PFSK-1 (cell line): ENCODE measurements at regions not wholly inside any gene's neighbourhood (a gene's known extent, or its start where the extent isn't known, plus 50 kb on each side); places are given as distances from the start of the nearest gene placed in this dataset.

Source experiments
- FOXP2 ChIP-seq: optimal IDR thresholded peaks from 2 replicates; pipeline ENCODE3; 2011; ENCODE audit warnings: borderline replicate concordance, control low read depth, inconsistent platforms; ENCODE audit not compliant: insufficient read depth; ENCODE audit errors: extremely low read length, extremely low read depth
- POLR2AphosphoS5 ChIP-seq: IDR thresholded peaks from 2 replicates; pipeline ENCODE4 v1.6.1; 2012; ENCODE audit warnings: low read depth, mild to moderate bottlenecking, control low read depth, low read length, moderate library complexity
- REST ChIP-seq, 2 experiments: IDR thresholded peaks; 2 replicates each; pipeline versions ENCODE4 v1.6.1 to v1.8.0; 2011 to 2012; ENCODE audit warnings: low read depth in 2 of 2, low read length in 2 of 2, control low read depth in 1 of 2, inconsistent platforms in 1 of 2, mild to moderate bottlenecking in 1 of 2, moderate library complexity in 1 of 2; ENCODE audit not compliant: insufficient read depth in 1 of 2
- SIN3A ChIP-seq: IDR thresholded peaks from 2 replicates; pipeline ENCODE4 v1.6.1; 2012; ENCODE audit warnings: mild to moderate bottlenecking, low read length, moderate library complexity, borderline replicate concordance; ENCODE audit not compliant: insufficient read depth
- TAF1 ChIP-seq: IDR thresholded peaks from 2 replicates; pipeline ENCODE4 v1.6.1; 2012; ENCODE audit warnings: low read length, control low read depth, borderline replicate concordance; ENCODE audit not compliant: insufficient read depth

DNA sequence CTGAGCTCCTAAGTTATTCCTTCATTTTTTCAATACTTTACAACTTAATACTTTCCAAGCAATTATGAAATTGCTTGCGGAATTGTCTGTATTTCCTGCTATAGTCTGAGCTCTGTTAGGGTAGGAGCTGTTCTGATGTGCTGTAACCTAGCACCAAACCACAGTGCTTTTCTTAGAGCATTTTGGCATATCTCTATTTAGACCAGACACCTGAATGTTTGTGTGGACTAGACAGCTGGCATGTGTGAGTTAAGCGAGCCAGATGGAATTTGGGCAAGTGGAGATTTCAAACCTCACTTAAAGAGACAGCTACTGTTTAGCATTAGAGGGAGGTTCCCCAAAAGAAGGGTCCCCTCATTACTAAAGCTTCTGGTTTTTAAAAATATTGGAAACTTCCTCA is 106.1 kb downstream of the RWDD3 start:
- TF ChIP-seq FOXP2: no peak
- TF ChIP-seq TAF1: no peak
- TF ChIP-seq POLR2AphosphoS5: no peak
- no peak for TF ChIP-seq REST (IDR thresholded peaks at IDR 0.05; ENCODE audit: insufficient read depth in 1 of 2, low read depth in 2 of 2, low read length in 2 of 2)

- TF ChIP-seq REST (IDR thresholded peaks at IDR 0.05; ENCODE audit: insufficient read depth in 1 of 2, low read depth in 2 of 2, low read length in 2 of 2) (no peak), FOXP2 (no peak), TAF1 (no peak), SIN3A (no peak), POLR2AphosphoS5 (no peak)
Measured at GRCh38 chr1:95352767-95353166, 118.8 kb downstream of the RWDD3 start.

DNA sequence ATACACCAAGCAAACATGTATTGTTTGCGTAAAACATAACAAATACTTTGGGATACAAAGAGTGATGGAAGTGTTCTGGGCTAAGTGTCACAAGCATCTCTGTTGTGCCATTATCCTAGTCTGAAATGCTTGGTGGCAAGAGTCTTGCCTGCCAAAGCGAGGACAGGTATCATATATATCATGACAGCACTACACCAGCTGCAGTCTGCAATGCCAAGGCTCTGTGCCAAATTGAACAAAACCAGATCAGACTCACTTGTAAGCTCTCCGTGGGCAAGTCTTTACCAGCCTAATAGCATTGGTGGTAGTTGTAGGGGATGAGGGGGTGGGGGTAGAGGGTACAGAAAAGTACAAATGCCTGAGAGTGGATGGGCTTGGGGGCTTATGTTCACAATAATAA is 119.2 kb downstream of the RWDD3 start:
- TF ChIP-seq POLR2AphosphoS5: no peak
- no peak for TF ChIP-seq REST (IDR thresholded peaks at IDR 0.05; ENCODE audit: insufficient read depth in 1 of 2, low read depth in 2 of 2, low read length in 2 of 2)
- no peak for TF ChIP-seq SIN3A
- TF ChIP-seq TAF1: no peak
- no peak for TF ChIP-seq FOXP2

DNA sequence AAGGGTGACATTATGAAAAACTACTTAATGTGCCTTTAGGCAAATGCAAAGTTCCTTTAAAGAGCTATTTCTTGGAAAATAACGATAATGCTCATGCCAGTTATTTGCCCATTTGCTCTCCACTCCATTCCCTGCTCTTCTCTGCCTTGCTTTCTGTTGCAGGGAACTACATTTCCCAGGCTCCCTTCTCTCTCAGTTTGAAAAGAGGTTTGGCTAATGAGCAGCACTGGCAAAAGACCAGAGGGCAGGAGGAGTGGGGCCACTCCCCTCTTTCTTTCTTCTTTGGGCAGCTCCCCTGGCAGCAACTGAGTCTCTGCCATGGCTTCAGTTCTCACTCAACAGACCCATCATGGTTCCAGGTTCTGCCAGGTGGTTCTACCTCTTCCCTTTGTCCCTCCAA is 130.5 kb downstream of the RWDD3 start:
- TF ChIP-seq POLR2AphosphoS5 (no peak), FOXP2 (no peak), REST (IDR thresholded peaks at IDR 0.05; ENCODE audit: insufficient read depth in 1 of 2, low read depth in 2 of 2, low read length in 2 of 2) (no peak), TAF1 (no peak), SIN3A (no peak)

GRCh38 chr1:95366498-95366897 is 132.5 kb downstream of the RWDD3 start:
- TF ChIP-seq FOXP2 (no peak), SIN3A (no peak), TAF1 (no peak), REST (IDR thresholded peaks at IDR 0.05; ENCODE audit: insufficient read depth in 1 of 2, low read depth in 2 of 2, low read length in 2 of 2) (no peak), POLR2AphosphoS5 (no peak)
